ENCODE measurements at regions not wholly inside any gene's neighbourhood (a gene's known extent, or its start where the extent isn't known, plus 50 kb on each side); places are given as distances from the start of the nearest gene placed in this dataset.

DNA sequence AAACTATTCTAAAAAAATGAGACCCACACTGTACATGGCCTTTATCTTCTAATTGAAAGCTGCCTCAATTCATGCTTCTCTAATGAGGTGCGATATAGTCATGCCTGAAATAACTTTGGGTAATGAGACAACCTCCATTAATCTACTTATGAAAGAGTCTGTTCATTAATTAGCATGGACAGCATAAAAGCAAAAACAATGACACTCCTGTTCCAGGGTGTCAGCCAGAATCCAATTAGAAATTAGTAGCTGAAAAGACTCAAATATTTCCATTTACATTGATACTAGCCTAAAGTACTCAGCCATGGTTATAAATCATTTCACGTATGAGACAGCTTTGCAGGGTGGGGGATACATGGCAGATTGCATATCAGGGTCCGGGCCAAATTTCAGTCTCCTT, 288.7 kb downstream of the AKAIN1 start:
- Mint-ChIP-seq H3K27me3 (ENCODE audit: low read depth in 3 of 3) (peaks cover 0 to 3% (median 0%) of the 10 kb centered on the region in 3 donors), H3K4me1 (no peaks in the 10 kb centered on the region), H3K9me3 (peaks cover 0 to 5% (median 4%) of the 10 kb centered on the region in 7 donors), H3K36me3 (no peaks in the 10 kb centered on the region), H3K4me3 (no peak overlapping the region), H3K27ac (no peak overlapping the region)
- TF ChIP-seq, protein P1, sequence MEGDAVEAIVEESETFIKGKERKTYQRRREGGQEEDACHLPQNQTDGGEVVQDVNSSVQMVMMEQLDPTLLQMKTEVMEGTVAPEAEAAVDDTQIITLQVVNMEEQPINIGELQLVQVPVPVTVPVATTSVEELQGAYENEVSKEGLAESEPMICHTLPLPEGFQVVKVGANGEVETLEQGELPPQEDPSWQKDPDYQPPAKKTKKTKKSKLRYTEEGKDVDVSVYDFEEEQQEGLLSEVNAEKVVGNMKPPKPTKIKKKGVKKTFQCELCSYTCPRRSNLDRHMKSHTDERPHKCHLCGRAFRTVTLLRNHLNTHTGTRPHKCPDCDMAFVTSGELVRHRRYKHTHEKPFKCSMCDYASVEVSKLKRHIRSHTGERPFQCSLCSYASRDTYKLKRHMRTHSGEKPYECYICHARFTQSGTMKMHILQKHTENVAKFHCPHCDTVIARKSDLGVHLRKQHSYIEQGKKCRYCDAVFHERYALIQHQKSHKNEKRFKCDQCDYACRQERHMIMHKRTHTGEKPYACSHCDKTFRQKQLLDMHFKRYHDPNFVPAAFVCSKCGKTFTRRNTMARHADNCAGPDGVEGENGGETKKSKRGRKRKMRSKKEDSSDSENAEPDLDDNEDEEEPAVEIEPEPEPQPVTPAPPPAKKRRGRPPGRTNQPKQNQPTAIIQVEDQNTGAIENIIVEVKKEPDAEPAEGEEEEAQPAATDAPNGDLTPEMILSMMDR (IDR thresholded peaks at IDR 0.05) = no peak
- H3K4me1 ChIP-seq (ENCODE audit: control insufficient read depth in 1 of 2, insufficient read depth in 2 of 2, low read length in 2 of 2) = no peaks in the 10 kb centered on the region
- no peak for DNase-seq
- no peaks in the 10 kb centered on the region for H3K79me2 ChIP-seq (ENCODE audit: insufficient read depth, low read length)
- H3K27ac ChIP-seq (ENCODE audit: low read depth in 1 of 2, low read length in 2 of 2) = no peak overlapping the region
- H3K36me3 ChIP-seq (replicated peaks in 1 of 2; ENCODE audit: control insufficient read depth in 1 of 2, insufficient read depth in 2 of 2, low read length in 2 of 2) = no peaks in the 10 kb centered on the region
- 100% methylated on average over 1 of the region's 3 CpGs for WGBS (ENCODE audit: insufficient coverage)
- H3K9ac ChIP-seq (ENCODE audit: insufficient read depth, low read length, poor library complexity, severe bottlenecking) = no peak overlapping the region
- intact Hi-C loops (cut with micrococcal nuclease) = no loop called here
- H3K4me3 ChIP-seq (replicated peaks in 1 of 3; ENCODE audit: low read depth in 2 of 3, low read length in 3 of 3) = no peak overlapping the region
- H3K9me3 ChIP-seq (replicated peaks in 1 of 2; ENCODE audit: control insufficient read depth in 1 of 2, insufficient read depth in 1 of 2, low read length in 2 of 2) = peaks cover under 1 to 3% of the 10 kb centered on the region in 2 donors
- no peaks in the 10 kb centered on the region for H3K27me3 ChIP-seq (ENCODE audit: control insufficient read depth in 2 of 2, insufficient read depth in 2 of 2, low read length in 2 of 2)
- no peak overlapping the region for H2AFZ ChIP-seq (ENCODE audit: insufficient read depth, low read depth, low read length, poor library complexity, severe bottlenecking)
- H4K20me1 ChIP-seq (ENCODE audit: insufficient read depth, low read length) = no peaks in the 10 kb centered on the region
- H3K4me2 ChIP-seq (replicated peaks; ENCODE audit: extremely low read depth, low read length, poor library complexity, severe bottlenecking) = no peak overlapping the region

- no peak overlapping the region for H3K4me3 ChIP-seq (replicated peaks in 1 of 3; ENCODE audit: low read depth in 2 of 3, low read length in 3 of 3)
- H3K4me2 ChIP-seq (replicated peaks; ENCODE audit: extremely low read depth, low read length, poor library complexity, severe bottlenecking) = no peak overlapping the region
- H3K27ac ChIP-seq (ENCODE audit: low read depth in 1 of 2, low read length in 2 of 2) = no peak overlapping the region
- no peaks in the 10 kb centered on the region for H4K20me1 ChIP-seq (ENCODE audit: insufficient read depth, low read length)
- no peak for DNase-seq
- Mint-ChIP-seq H3K9me3 (peaks cover 0 to 3% (median 2%) of the 10 kb centered on the region in 7 donors), H3K4me3 (no peak overlapping the region), H3K27me3 (ENCODE audit: low read depth in 3 of 3) (no peaks in the 10 kb centered on the region), H3K27ac (no peak overlapping the region), H3K36me3 (no peaks in the 10 kb centered on the region), H3K4me1 (no peaks in the 10 kb centered on the region)
- no CpG with 5 or more reads among the region's 3 CpGs for WGBS (ENCODE audit: insufficient coverage)
- H3K9ac ChIP-seq (ENCODE audit: insufficient read depth, low read length, poor library complexity, severe bottlenecking) = no peak overlapping the region
- intact Hi-C loops (cut with micrococcal nuclease) = no loop called here
- TF ChIP-seq, protein P1 (IDR thresholded peaks at IDR 0.05) = no peak
- peaks cover 0 to 3% of the 10 kb centered on the region in 2 donors for H3K9me3 ChIP-seq (replicated peaks in 1 of 2; ENCODE audit: control insufficient read depth in 1 of 2, insufficient read depth in 1 of 2, low read length in 2 of 2)
- H3K36me3 ChIP-seq (replicated peaks in 1 of 2; ENCODE audit: control insufficient read depth in 1 of 2, insufficient read depth in 2 of 2, low read length in 2 of 2) = no peaks in the 10 kb centered on the region
- no peak overlapping the region for H2AFZ ChIP-seq (ENCODE audit: insufficient read depth, low read depth, low read length, poor library complexity, severe bottlenecking)
- no peaks in the 10 kb centered on the region for H3K79me2 ChIP-seq (ENCODE audit: insufficient read depth, low read length)
- H3K27me3 ChIP-seq (ENCODE audit: control insufficient read depth in 2 of 2, insufficient read depth in 2 of 2, low read length in 2 of 2) = no peaks in the 10 kb centered on the region
- no peaks in the 10 kb centered on the region for H3K4me1 ChIP-seq (ENCODE audit: control insufficient read depth in 1 of 2, insufficient read depth in 2 of 2, low read length in 2 of 2)
Measured at GRCh38 chr18:4906856-4907255, 290.2 kb downstream of the AKAIN1 start.
